Esophagus muscularis mucosa (tissue), 4 donors: ENCODE measurements at regions not wholly inside any gene's neighbourhood (a gene's known extent, or its start where the extent isn't known, plus 50 kb on each side); places are given as distances from the start of the nearest gene placed in this dataset.

Source experiments
- CTCF ChIP-seq, 3 experiments: fragments of 200-600 bp in 2 of 3; fragments of 450-650 bp in 1 of 3; sonication (generic) in 2 of 3; IDR thresholded peaks; one replicate each; pipeline ENCODE4 v1.5.1; 2017 to 2019; ENCODE audit warnings: antibody characterized with exemption in 3 of 3, mild to moderate bottlenecking in 2 of 3, moderate library complexity in 1 of 3
- EP300 ChIP-seq: sonication (generic); formaldehyde crosslinking; IDR thresholded peaks from one replicate; pipeline ENCODE4 v1.6.1; 2017; ENCODE audit warnings: antibody characterized with exemption
- POLR2A ChIP-seq: fragments of 450-650 bp; IDR thresholded peaks from one replicate; pipeline ENCODE4 v1.6.1; 2017; ENCODE audit warnings: antibody characterized with exemption, moderate library complexity, mild to moderate bottlenecking, low read depth

- no peak for TF ChIP-seq CTCF (IDR thresholded peaks at IDR 0.05)
- TF ChIP-seq POLR2A, result no peak
- no peak for TF ChIP-seq EP300
Measured at GRCh38 chr12:97168804-97169203, 261.7 kb downstream of the NEDD1 start.
